HG02798 (cell line): ENCODE measurements at regions not wholly inside any gene's neighbourhood (a gene's known extent, or its start where the extent isn't known, plus 50 kb on each side); places are given as distances from the start of the nearest gene placed in this dataset.
A peak's percentile ranks its signal among the peaks of the same experiment; 100 is the strongest.

ENCODE experiments used
- ATAC-seq: cut with Tn5 transposase; IDR thresholded peaks from one replicate; pipeline ENCODE4 v1.9.1; 2021; ENCODE audit warnings: mild to moderate bottlenecking; ENCODE audit not compliant: unreplicated experiment, poor library complexity

DNA sequence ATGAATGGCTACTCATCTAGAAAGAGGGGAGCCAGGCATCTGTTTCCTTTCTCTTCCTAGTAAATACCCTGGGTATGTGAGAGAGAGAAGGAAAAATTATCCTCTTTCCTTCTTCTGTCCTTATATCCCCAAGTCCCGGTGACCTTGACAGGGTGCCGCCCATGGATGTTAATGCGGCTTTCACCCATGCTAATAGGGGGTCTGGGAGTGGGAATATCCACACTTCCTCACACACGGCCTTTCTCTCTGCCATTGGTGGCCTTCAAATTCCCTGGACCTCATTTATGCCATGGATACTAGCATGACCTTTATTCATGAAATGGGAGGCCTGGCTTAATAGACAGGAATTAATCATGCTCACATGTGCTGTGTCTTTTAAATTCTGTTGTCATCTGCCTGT lies 159.0 kb upstream of the NOX3 start:
- ATAC-seq = no peak

DNA sequence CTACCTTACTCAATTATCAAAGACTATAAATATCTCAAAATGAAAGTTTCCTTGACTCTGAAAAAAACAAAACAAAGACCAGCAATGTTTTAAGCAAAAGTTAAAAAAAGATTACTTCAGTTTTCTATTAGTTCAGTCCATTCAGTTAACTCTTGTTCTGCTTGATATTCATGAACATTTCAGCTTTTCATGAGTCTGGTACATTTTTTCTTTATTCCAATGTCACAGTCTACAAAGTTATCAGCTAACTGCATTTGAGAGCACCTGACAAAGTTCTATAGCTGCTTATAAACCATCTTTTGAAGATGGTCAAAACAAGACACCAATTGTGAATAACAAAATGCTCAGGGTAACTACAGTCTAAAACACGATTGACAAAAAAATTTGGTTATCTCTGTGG lies 156.1 kb upstream of the NOX3 start:
- ATAC-seq = no peak

DNA sequence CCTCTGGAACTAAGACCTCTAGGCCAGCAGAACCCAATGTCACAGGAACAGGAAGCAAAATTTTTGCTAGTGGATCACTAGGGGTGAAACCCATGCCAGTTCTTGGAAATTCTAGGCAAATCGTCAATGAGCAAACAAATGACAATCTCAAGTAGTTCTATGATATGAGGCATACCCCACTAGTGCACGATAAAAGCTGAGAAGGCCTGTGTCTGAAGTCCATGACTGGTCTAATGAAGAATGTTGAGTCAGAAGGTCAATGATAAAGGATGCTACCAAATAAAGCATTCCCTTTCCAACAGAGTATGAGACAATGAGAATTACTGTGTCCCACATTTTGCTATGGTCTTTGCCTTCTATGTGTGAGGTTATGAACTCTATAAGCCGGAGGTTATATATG lies 149.4 kb upstream of the NOX3 start:
- no peak for ATAC-seq

DNA sequence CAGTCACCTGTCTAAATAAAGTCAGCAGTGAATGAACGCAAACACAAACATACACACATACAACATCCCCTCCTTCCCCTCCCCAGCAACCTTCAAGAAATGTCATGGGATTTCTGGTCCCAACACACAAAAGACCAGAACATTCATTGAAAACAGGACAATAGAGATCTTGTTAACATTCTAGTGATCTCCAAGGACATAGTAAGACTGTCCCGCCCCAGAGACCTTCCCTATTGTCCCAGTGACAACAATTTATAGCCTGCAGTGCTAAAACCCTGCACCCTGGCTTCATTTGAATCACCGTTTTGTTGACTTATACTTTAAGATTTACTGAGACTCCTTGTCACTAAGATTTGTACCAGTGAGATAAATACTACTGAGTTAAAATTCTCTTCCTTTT lies 143.9 kb upstream of the NOX3 start:
- no peak for ATAC-seq

DNA sequence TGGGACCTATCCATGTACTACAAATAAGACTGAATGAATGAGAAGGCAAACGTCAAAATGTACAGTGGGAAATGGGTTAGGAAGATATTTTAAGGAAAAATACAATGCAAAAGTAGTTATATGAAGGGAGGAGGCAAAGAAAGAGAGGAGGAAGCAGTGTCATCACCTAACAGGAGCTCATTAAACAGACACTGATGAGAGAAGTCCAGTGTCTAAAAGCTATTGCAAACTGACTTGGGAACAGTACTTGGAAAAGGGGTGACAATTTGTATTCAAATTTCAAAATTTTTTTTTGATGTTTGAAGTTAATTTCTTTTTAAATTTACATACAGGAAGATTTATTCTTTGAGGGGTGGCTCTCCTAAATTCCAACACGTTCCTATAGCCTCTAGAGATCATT lies 143.5 kb upstream of the NOX3 start:
- ATAC-seq = no peak

- ATAC-seq = no peak
These were observed 139.6 kb upstream of the NOX3 start for GRCh38 chr6:155595284-155595683.

DNA sequence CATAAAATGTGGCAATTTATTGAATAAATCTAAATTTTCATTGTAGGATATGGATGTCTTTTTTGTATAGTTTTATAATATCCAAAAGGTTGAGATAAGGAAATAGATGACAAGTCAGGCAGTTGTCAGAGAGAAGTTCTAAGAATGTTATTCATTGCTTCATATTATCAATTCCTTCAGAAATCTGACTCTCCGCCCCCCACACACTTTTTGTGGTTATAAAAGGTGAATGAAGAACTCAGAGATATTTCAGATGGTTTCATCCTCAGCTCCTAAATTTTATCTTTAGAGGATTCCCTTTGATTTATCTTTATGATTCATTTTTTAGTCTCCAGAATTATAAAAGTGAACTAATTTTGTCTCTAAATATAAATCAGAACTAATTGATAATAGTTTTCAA lies 136.1 kb upstream of the NOX3 start:
- no peak for ATAC-seq

DNA sequence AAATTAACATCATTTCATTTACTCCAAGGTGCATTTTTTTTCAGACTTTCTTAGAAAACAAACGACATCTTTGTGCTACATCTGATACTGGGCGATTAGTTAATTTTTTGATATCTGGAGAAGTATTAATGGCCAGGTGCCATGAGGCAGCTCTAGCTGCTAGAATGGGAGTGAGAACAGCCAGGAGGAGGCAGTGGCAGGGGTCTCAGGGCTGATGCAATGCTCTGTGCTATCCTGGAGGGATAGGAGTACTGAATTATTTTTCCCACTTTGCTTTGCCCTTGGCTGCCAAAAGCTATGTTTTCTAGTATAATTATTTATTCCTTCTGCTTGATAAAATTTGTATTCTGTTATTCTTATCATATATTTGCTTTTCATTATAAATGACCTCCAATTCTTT lies 133.6 kb upstream of the NOX3 start:
- no peak for ATAC-seq

DNA sequence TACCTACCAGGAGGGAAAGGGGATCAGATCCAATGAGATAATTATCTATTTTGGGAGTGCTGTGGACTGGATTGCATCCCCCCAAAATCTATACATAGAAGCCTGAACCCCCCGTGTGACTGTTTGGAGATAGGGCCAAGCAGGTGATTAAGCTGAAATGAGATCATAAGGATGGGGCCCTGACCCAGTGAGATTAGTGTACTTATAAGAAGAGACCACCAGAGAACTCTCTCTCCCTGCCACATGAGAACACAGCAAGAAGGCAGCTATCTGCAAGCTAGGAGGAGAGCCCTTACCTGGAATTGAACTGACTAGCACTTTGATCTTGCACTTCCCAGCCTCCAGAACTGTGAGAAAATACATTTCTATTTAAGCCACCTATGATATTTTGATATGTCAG lies 132.2 kb upstream of the NOX3 start:
- no peak for ATAC-seq

DNA sequence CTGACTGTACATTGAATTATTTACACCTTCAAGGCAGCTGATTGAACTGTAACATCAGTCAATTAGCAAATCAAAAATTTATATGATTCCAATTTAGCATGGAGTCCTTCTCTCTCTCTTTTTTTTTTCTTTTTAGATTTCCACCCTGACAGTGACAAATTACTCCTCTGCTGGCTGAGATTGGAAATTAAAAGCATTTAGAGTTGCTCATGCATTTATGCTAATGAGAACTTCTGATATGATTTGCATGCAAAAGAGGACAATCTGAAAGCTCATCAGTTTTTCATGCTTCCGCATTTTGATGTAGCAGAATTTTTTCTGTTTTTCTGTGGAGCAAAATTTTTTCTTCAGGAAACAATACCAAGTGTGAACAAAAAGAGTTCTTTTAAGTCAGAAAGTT lies 130.5 kb upstream of the NOX3 start:
- ATAC-seq = no peak

DNA sequence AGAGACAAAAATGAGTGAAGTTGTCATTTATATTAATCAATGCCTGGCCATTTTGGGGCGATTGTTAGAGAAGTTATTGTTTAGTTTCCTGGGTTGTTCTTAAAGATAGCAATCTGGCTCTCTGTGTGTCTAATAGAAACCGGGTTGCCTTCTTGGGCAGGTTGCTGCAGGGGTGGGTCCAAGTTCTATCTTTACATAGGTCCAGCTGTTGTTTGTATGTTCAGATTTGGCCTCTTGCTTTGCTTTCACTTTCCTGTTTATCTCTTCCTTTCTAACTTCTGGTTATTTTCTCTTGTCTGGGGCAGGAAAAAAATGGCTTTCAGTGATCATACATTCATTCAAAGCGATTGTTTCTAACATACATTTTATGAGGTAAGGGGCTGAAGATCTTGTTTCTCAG lies 128.4 kb upstream of the NOX3 start:
- peak; percentile 73 for ATAC-seq

- ATAC-seq = no peak
These were observed 126.7 kb upstream of the NOX3 start for GRCh38 chr6:155582016-155582991.

DNA sequence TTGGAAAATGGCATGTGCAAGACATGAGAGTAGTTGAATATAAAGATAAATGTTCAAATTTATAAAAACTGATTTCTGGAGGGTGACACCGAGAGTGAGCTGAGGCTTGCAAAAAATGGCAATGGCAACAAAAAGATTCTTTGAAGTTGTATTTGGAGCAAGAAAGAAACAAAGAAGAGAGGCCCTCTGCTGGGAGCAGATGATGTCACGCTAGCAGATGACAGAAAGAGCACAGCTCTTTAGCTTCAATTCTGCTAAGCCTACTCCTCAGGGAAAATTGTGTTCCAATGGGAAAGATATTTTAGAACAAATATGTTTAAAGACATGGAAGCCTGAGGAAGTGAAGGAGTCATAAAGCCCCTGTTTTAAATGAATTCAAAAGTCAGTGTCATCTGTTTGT lies 125.3 kb upstream of the NOX3 start:
- ATAC-seq = no peak

DNA sequence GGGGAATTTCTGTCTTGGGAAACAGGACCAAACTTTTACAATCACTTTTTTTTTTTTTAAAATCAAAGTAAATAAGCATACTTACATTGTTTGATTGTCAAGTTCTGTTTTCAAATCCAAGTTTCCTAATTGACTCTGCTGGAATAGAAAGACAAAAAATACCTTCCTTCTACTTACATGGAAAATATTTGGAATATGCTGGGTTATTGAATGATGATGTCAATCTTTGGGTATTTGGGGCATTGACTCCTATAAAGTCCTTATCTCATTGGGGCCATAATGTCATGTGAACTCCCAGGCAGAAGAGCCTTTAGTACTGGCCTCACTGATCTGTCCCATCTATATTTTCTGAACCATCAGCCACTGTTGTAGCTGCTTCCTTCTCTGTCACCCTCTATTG lies 122.6 kb upstream of the NOX3 start:
- ATAC-seq = no peak

GRCh38 chr6:155561966-155562364 lies 106.3 kb upstream of the NOX3 start:
- no peak for ATAC-seq

GRCh38 chr6:155561257-155561965 lies 105.8 kb upstream of the NOX3 start:
- no peak for ATAC-seq

- no peak for ATAC-seq
These were observed 94.3 kb upstream of the NOX3 start for GRCh38 chr6:155549928-155550327.

GRCh38 chr6:155549028-155549798 lies 93.6 kb upstream of the NOX3 start:
- no peak for ATAC-seq

GRCh38 chr6:155548576-155548975 lies 92.9 kb upstream of the NOX3 start:
- no peak for ATAC-seq

- no peak for ATAC-seq
These were observed 89.0 kb upstream of the NOX3 start for GRCh38 chr6:155544677-155545076.
